ENCODE measurements at regions not wholly inside any gene's neighbourhood (a gene's known extent, or its start where the extent isn't known, plus 50 kb on each side); places are given as distances from the start of the nearest gene placed in this dataset.
"Not testable (repeated sequence)": the region's sequence is repeated elsewhere in the genome, so short reads cannot be mapped to it uniquely, and the experiment has no call there.

DNA sequence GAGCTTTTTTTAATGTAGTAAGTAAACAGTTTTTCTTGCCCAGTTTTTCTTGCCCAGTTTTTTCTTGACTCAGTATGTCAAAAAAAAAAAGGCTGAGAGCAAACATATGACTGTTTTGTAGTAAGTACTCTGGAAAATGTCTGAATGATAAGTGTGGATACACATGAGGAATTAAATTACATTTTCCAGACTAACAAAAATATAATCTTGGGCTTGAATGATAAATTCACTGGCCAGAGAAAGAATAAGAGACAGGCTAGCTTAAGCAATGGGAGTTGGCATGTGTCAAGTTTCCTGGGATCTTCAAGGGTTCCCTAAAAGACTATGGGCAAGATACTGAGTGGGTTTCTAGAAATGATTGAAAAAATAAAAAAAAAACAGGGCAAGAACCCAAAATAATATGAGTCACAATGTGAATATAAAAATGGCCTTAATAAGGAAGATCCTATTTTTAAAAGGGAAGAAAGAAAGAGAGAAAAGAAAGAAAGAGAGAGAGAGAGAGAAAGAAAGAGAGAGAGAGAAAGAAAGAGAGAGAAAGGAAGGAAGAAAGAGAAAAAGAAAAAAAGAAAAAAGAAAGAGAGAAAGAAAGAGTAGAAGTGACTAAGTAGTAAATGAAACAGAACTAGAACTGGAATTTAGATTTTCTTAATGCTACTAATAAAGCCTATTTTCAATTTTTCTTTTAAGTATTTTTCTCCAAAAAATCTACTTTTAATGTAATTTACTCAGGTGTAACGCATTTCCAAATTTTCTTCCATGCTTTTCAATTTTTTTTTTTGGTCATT, 60.2 kb downstream of the TFPI2 start:
- DNase-seq (ENCODE audit: low read depth, low spot score) = no peak

DNA sequence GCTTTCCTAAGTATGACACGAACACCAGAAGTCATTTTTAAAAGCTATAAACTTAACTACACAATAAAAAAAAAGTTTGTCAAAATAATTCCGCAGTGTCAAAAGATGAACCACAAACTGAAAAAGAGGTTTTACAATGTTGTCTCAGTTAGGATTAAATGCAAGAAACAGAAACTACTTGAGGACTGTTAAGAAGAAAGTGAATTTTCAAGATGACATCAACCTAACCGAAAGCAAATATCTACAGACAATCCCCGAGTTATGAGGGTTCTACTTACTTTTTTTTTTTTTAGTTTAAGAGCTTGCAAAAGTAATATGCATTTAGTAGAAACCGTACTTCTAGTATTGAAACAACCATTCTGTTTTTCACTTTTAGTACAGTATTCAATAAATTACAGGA, 62.3 kb downstream of the TFPI2 start:
- DNase-seq (ENCODE audit: low read depth, low spot score) = no peak

DNA sequence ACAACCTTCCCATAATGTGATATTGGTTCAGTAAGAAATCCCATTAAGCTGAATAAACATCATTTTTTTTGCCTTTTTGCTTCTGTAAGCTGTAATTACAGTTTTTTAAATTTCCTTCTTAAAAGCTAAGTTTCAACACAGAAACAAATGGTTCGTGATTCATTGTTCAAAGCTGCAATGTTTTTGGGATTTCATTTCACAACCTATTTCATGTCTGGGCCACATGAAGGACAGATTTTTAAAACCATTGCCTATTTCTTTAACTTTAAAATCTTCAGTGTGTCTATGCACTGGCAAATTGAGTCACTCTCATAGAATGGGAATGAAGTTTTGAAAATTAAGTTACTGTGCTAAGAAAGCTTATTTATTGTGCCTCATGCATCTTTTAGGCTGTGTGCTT, 66.9 kb downstream of the TFPI2 start:
- no peak for DNase-seq (ENCODE audit: low read depth, low spot score)

- no peak for DNase-seq (ENCODE audit: low read depth, low spot score)
Observed at GRCh38 chr7:93821463-93821862, 69.1 kb downstream of the TFPI2 start.

DNA sequence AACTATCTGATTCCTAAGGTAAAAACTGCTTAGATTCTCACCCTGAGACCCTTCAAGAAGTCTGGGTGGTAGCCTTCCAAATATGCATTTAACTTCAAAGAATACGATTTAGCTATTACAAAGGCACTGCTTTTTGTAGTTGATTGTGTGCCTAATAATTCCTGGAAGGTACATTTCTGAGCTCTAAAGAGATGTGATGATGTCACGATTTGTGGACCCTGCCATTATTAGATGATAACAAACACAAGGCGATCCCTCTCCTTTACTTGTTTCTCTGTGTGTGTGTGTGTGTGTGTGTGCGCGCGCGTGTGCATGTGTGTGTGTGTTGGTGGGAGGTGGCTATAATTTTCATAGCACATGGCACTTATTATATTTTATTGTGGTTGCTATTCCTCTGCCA, 70.9 kb downstream of the TFPI2 start:
- DNase-seq (ENCODE audit: low read depth, low spot score) = no peak

DNA sequence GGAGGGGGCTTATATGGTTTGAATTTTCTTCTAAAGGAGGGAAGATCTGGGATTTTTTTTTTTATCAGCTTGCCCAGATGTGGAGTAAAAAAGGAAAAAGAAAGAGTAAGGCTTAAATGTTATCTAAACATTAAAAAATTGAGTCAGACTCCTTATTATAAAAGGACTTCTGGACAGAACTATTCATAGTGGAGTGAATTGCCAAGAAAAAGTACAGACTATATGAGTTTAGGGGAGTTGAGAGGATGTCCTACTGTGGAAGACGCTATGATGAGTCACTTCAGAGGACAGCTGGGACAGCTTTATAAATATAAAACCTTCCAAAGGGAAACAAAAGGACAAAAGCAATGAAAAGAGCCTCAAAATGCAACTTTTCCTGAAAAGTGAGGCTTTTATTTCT, 73.0 kb downstream of the TFPI2 start:
- no peak for DNase-seq (ENCODE audit: low read depth, low spot score)

DNA sequence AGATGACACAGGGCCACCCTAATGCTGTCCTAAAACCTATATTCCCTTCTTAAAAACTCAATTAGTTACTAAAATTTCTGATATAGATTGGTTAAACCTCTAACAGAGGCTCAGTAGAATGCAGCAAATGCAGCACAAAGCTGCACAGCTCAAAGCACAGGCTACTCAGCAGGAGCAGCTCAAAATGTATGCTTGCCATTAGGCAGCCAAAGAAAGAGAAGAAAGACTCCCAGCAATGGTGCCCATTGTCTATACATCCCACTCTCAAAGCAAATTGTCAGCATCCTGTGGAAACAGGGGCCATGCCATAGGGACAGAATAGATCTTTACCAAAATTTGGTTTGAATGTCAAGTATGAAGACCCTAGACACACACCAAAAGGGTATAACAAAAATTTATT, 73.5 kb downstream of the TFPI2 start:
- DNase-seq (ENCODE audit: low read depth, low spot score) = no peak

GRCh38 chr7:93813514-93813913, 77.0 kb downstream of the TFPI2 start:
- DNase-seq (ENCODE audit: low read depth, low spot score) = no peak

DNA sequence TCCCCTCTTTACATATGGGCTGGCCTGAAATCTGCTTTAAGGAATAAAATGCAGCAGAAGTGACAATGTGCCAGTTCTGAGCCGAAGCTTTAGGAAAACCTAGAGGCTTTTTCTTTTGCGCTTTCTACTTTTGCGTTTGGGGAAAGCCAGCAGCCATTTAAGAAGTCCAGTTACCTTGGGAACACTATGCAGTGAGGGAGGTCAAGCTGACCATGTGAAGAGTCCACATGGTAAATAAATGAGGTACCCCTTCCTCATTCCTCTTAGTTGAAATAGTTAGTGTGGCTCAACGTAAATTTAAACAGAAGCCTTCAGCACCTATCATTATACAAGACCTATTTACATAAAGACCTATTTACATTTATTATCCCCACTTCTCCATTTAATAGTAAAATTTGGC, 78.5 kb downstream of the TFPI2 start:
- DNase-seq (ENCODE audit: low read depth, low spot score) = no peak

GRCh38 chr7:93811198-93811597, 79.4 kb downstream of the TFPI2 start:
- DNase-seq (ENCODE audit: low read depth, low spot score) = no peak

- DNase-seq (ENCODE audit: low read depth, low spot score) = no peak
Observed at GRCh38 chr7:93810561-93810960, 80.0 kb downstream of the TFPI2 start.

- DNase-seq (ENCODE audit: low read depth, low spot score) = no peak
Observed at GRCh38 chr7:93804726-93805125, 85.8 kb downstream of the TFPI2 start.

- no peak for DNase-seq (ENCODE audit: low read depth, low spot score)
Observed at GRCh38 chr7:93799750-93800357, 90.7 kb downstream of the TFPI2 start.

- not testable (repeated sequence) for DNase-seq (ENCODE audit: low read depth, low spot score)
Observed at GRCh38 chr7:93793084-93793697, 97.4 kb downstream of the TFPI2 start.

GRCh38 chr7:93779115-93779514, 111.4 kb downstream of the TFPI2 start:
- DNase-seq (ENCODE audit: low read depth, low spot score) = no peak

DNA sequence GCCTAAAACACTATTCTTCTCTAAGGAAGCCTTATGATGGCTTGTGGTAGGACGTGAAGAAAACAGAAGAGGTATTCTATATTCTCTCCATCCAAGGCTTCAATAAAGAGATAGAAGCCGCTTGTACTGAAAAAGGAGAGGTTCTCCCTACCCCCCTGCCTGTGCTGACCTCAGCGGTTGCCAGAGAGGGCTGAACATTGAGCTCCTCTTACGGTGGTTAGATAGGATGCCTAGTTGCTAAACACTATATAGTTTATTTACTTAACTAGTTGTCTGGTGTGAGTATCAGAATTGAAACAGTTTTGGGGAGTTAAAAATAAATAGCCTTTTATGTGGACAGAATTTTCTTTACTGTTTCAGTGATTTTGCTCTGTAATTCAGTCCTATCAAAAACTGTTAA, 112.2 kb downstream of the TFPI2 start:
- DNase-seq (ENCODE audit: low read depth, low spot score) = no peak

DNA sequence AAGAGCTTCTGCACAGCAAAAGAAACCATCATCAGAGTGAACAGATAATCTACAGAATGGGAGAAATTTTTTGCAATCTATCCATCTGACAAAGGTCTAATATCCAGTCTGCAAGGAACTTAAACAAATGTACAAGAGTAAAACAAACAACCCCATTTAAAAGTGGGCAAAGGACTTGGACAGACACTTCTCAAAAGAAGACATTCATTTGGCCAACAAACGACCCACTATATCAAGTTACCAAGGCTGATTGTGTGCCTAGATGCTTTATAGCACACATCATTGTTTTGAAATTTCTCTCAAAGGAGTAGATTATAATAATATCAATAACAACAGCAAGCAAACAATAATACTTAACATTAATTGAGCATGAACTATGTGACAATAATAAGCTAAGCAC, 117.1 kb downstream of the TFPI2 start:
- no peak for DNase-seq (ENCODE audit: low read depth, low spot score)

DNA sequence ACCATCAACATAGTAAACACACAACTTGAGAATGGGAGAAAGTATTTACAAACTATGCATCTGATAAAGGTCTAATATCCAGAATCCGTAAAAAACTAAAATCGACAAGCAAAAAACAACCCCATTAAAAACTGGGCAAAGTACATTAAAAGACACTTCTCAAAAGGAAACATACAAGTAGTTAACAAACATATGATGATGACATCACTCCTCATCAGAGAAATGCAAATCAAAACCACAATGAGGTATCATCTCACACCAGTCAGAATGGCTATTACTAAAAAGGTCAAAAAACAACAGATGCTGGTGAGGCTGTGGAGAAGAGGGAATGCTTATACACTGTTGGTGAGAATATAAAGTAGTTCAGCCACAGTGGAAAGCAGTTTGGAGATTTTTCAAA, 125.1 kb downstream of the TFPI2 start:
- no peak for DNase-seq (ENCODE audit: low read depth, low spot score)

DNA sequence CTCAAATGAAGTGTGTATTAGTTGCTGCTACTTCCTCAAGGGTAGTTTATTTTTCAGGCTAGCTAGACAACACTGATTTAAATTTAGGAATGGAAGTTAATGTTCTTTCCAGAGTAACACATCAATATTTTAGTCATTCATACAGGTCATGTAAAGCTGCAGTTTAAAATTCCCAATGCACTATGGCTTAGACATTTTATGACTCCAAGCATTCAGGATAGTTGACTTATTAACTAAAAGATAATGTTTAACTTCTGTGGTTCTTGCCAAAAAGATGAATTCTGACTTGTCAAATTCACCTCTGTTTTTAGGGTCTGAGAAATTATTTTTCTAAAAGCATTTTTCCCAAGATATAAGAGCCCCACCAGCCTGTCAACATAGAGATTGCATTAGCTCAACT, 131.9 kb downstream of the TFPI2 start:
- no peak for DNase-seq (ENCODE audit: low read depth, low spot score)

GRCh38 chr7:93757426-93757825, 133.1 kb downstream of the TFPI2 start:
- DNase-seq (ENCODE audit: low read depth, low spot score) = no peak

GRCh38 chr7:93756890-93757289, 133.7 kb downstream of the TFPI2 start:
- DNase-seq (ENCODE audit: low read depth, low spot score) = no peak

DNA sequence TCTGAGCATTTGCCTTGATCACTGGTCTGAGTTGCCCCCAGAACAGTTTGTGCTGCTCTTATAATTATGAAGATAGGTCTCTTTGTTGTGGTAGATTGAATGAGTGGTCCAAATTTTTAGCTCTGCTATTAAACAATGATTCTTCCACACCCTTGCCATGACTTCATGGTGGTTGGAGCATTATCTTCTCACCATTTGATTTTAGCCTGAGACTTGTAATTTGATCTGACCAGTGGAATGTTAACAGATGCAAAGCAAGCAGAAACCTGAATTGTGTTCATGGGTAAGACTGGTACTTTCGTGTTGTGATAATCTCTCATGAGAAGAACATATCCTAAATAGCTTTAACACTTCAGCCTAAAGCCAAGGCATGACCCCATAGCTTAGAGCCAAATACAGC, 139.1 kb downstream of the TFPI2 start:
- no peak for DNase-seq (ENCODE audit: low read depth, low spot score)

DNA sequence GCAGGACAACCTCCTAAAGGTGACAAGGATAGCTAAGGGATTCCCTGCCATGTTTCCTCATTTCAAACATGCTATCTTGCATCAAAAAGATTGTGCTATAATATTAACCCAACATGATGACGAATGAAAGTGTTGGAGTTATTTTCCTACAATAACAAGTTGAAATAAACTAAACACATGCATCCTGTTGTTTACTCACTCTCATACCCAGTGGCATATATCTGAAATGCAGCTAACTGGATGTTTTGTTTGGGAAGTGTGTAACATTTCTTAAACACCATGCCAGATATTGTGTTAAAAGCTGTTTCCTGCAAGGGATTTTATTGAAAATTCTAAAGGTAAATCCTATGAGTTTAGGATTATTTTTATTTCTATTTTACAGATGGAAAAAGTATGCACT, 139.6 kb downstream of the TFPI2 start:
- DNase-seq (ENCODE audit: low read depth, low spot score) = peak; percentile 7
